BLaER1 (cell line): ENCODE measurements at regions not wholly inside any gene's neighbourhood (a gene's known extent, or its start where the extent isn't known, plus 50 kb on each side); places are given as distances from the start of the nearest gene placed in this dataset.
"Not testable (repeated sequence)": the region's sequence is repeated elsewhere in the genome, so short reads cannot be mapped to it uniquely, and the experiment has no call there.

ENCODE experiments used
- H3K27ac ChIP-seq: shearing (Covaris generic); formaldehyde crosslinking; 2 replicates; pipeline ENCODE4 v1.8.1; 2022
- H3K27me3 ChIP-seq: shearing (Covaris generic); formaldehyde crosslinking; 2 replicates; pipeline ENCODE4 v1.8.1; 2022
- H3K36me3 ChIP-seq: shearing (Covaris generic); formaldehyde crosslinking; 2 replicates; pipeline ENCODE4 v1.8.1; 2022
- H3K4me1 ChIP-seq: shearing (Covaris generic); formaldehyde crosslinking; 2 replicates; pipeline ENCODE4 v1.8.1; 2022
- H3K4me2 ChIP-seq: shearing (Covaris generic); formaldehyde crosslinking; 2 replicates; pipeline ENCODE4 v1.8.1; 2022
- H3K4me3 ChIP-seq: shearing (Covaris generic); formaldehyde crosslinking; 2 replicates; pipeline ENCODE4 v1.8.1; 2022
- H3K9ac ChIP-seq: shearing (Covaris generic); formaldehyde crosslinking; 2 replicates; pipeline ENCODE4 v1.8.1; 2022
- H3K9me3 ChIP-seq: shearing (Covaris generic); formaldehyde crosslinking; 2 replicates; pipeline ENCODE4 v1.8.1; 2022
- H4K20me1 ChIP-seq: shearing (Covaris generic); formaldehyde crosslinking; 2 replicates; pipeline ENCODE4 v1.8.1; 2022
- Cebpa-rat ChIP-seq: shearing (Covaris generic); IDR thresholded peaks from 2 replicates; pipeline ENCODE4 v1.8.1; 2022

GRCh38 chr2:145751155-145751554 lies 1231.2 kb upstream of the ZEB2 start:
- peak overlapping the region; percentile 71 for H3K4me2 ChIP-seq
- H3K27me3 ChIP-seq: no peaks in the 10 kb centered on the region
- H3K36me3 ChIP-seq: no peaks in the 10 kb centered on the region
- no peak overlapping the region for H3K27ac ChIP-seq
- H3K4me3 ChIP-seq: no peak overlapping the region
- TF ChIP-seq Cebpa-rat: no peak
- no peaks in the 10 kb centered on the region for H4K20me1 ChIP-seq
- H3K9ac ChIP-seq: no peak overlapping the region
- no peaks in the 10 kb centered on the region for H3K9me3 ChIP-seq
- peaks cover 39% of the 10 kb centered on the region for H3K4me1 ChIP-seq

- no peak overlapping the region for H3K27ac ChIP-seq
- no peaks in the 10 kb centered on the region for H3K36me3 ChIP-seq
- TF ChIP-seq Cebpa-rat: no peak
- peaks cover 44% of the 10 kb centered on the region for H3K4me1 ChIP-seq
- H3K9me3 ChIP-seq: no peaks in the 10 kb centered on the region
- no peaks in the 10 kb centered on the region for H4K20me1 ChIP-seq
- H3K4me2 ChIP-seq: peak overlapping the region; percentile 71; the same call in 1 of the 2 replicates
- no peaks in the 10 kb centered on the region for H3K27me3 ChIP-seq
- no peak overlapping the region for H3K9ac ChIP-seq
- no peak overlapping the region for H3K4me3 ChIP-seq
Measured at GRCh38 chr2:145750612-145751011, 1230.7 kb upstream of the ZEB2 start.

- Histone ChIP-seq H3K9me3 (no peaks in the 10 kb centered on the region), H3K9ac (no peak overlapping the region), H3K4me1 (peaks cover 49% of the 10 kb centered on the region), H3K4me3 (no peak overlapping the region), H3K4me2 (no peak overlapping the region), H3K27ac (no peak overlapping the region), H3K36me3 (no peaks in the 10 kb centered on the region), H3K27me3 (no peaks in the 10 kb centered on the region), H4K20me1 (no peaks in the 10 kb centered on the region)
- no peak for TF ChIP-seq Cebpa-rat
Measured at GRCh38 chr2:145750144-145750543, 1230.2 kb upstream of the ZEB2 start.

- Histone ChIP-seq H3K27ac (no peak overlapping the region), H3K36me3 (no peaks in the 10 kb centered on the region), H3K27me3 (no peaks in the 10 kb centered on the region), H4K20me1 (no peaks in the 10 kb centered on the region), H3K4me2 (no peak overlapping the region), H3K9ac (no peak overlapping the region), H3K9me3 (no peaks in the 10 kb centered on the region), H3K4me1 (peaks cover 55% of the 10 kb centered on the region), H3K4me3 (no peak overlapping the region)
- TF ChIP-seq Cebpa-rat: no peak
Measured at GRCh38 chr2:145749556-145749955, 1229.6 kb upstream of the ZEB2 start.

GRCh38 chr2:145748927-145749326 lies 1229.0 kb upstream of the ZEB2 start:
- Histone ChIP-seq H4K20me1 (no peaks in the 10 kb centered on the region), H3K9me3 (no peaks in the 10 kb centered on the region), H3K27ac (no peak overlapping the region), H3K4me2 (no peak overlapping the region), H3K36me3 (no peaks in the 10 kb centered on the region), H3K9ac (no peak overlapping the region), H3K27me3 (no peaks in the 10 kb centered on the region), H3K4me3 (no peak overlapping the region), H3K4me1 (peaks cover 58% of the 10 kb centered on the region)
- no peak for TF ChIP-seq Cebpa-rat

- H3K4me1 ChIP-seq: peaks cover 58% of the 10 kb centered on the region
- TF ChIP-seq Cebpa-rat: no peak
- H3K9me3 ChIP-seq: no peaks in the 10 kb centered on the region
- no peak overlapping the region for H3K9ac ChIP-seq
- H3K4me3 ChIP-seq: no peak overlapping the region
- H3K36me3 ChIP-seq: no peaks in the 10 kb centered on the region
- no peaks in the 10 kb centered on the region for H3K27me3 ChIP-seq
- H4K20me1 ChIP-seq: no peaks in the 10 kb centered on the region
- H3K4me2 ChIP-seq: no peak overlapping the region
- no peak overlapping the region for H3K27ac ChIP-seq
Measured at GRCh38 chr2:145747715-145748114, 1227.8 kb upstream of the ZEB2 start.

GRCh38 chr2:145745387-145745721 lies 1225.4 kb upstream of the ZEB2 start:
- H3K4me3 ChIP-seq, H3K27ac ChIP-seq, H3K9me3 ChIP-seq, H3K27me3 ChIP-seq, H3K9ac ChIP-seq, H3K36me3 ChIP-seq, H4K20me1 ChIP-seq: not testable (repeated sequence)
- peak overlapping the region; percentile 39 for H3K4me2 ChIP-seq
- H3K4me1 ChIP-seq: peaks cover 49% of the 10 kb centered on the region

- H3K27ac ChIP-seq: peak overlapping the region; percentile 3; the same call in 1 of the 2 replicates
- peaks cover 54% of the 10 kb centered on the region for H3K4me1 ChIP-seq
- no peak overlapping the region for H3K4me3 ChIP-seq
- no peaks in the 10 kb centered on the region for H4K20me1 ChIP-seq
- TF ChIP-seq Cebpa-rat: no peak
- H3K9me3 ChIP-seq: no peaks in the 10 kb centered on the region
- no peak overlapping the region for H3K9ac ChIP-seq
- H3K36me3 ChIP-seq: no peaks in the 10 kb centered on the region
- H3K27me3 ChIP-seq: no peaks in the 10 kb centered on the region
- peak overlapping the region; percentile 39 for H3K4me2 ChIP-seq
Measured at GRCh38 chr2:145744541-145745386, 1224.8 kb upstream of the ZEB2 start.

- H3K9me3 ChIP-seq: no peaks in the 10 kb centered on the region
- no peak for TF ChIP-seq Cebpa-rat
- H3K4me3 ChIP-seq: no peak overlapping the region
- peak overlapping the region; percentile 39 for H3K4me2 ChIP-seq
- H3K9ac ChIP-seq: no peak overlapping the region
- H4K20me1 ChIP-seq: no peaks in the 10 kb centered on the region
- peaks cover 54% of the 10 kb centered on the region for H3K4me1 ChIP-seq
- H3K27ac ChIP-seq: no peak overlapping the region
- no peaks in the 10 kb centered on the region for H3K27me3 ChIP-seq
- H3K36me3 ChIP-seq: no peaks in the 10 kb centered on the region
Measured at GRCh38 chr2:145743011-145743410, 1223.1 kb upstream of the ZEB2 start.

GRCh38 chr2:145741636-145742035 lies 1221.7 kb upstream of the ZEB2 start:
- Histone ChIP-seq H3K27ac (no peak overlapping the region), H3K9ac (no peak overlapping the region), H3K4me1 (peaks cover 54% of the 10 kb centered on the region), H3K36me3 (no peaks in the 10 kb centered on the region), H3K4me3 (no peak overlapping the region), H3K9me3 (no peaks in the 10 kb centered on the region), H3K27me3 (no peaks in the 10 kb centered on the region), H3K4me2 (no peak overlapping the region), H4K20me1 (no peaks in the 10 kb centered on the region)
- TF ChIP-seq Cebpa-rat: no peak

- H3K9ac ChIP-seq: no peak overlapping the region
- H3K9me3 ChIP-seq: no peaks in the 10 kb centered on the region
- no peak overlapping the region for H3K4me2 ChIP-seq
- no peak for TF ChIP-seq Cebpa-rat
- no peaks in the 10 kb centered on the region for H4K20me1 ChIP-seq
- no peaks in the 10 kb centered on the region for H3K36me3 ChIP-seq
- peaks cover 54% of the 10 kb centered on the region for H3K4me1 ChIP-seq
- H3K4me3 ChIP-seq: no peak overlapping the region
- H3K27ac ChIP-seq: no peak overlapping the region
- H3K27me3 ChIP-seq: no peaks in the 10 kb centered on the region
Measured at GRCh38 chr2:145741181-145741580, 1221.3 kb upstream of the ZEB2 start.
